ENCODE measurements at regions not wholly inside any gene's neighbourhood (a gene's known extent, or its start where the extent isn't known, plus 50 kb on each side); places are given as distances from the start of the nearest gene placed in this dataset.

GRCh38 chr6:139623372-139623771 is 248.9 kb upstream of the CITED2 start:
- TF ChIP-seq, protein P1, sequence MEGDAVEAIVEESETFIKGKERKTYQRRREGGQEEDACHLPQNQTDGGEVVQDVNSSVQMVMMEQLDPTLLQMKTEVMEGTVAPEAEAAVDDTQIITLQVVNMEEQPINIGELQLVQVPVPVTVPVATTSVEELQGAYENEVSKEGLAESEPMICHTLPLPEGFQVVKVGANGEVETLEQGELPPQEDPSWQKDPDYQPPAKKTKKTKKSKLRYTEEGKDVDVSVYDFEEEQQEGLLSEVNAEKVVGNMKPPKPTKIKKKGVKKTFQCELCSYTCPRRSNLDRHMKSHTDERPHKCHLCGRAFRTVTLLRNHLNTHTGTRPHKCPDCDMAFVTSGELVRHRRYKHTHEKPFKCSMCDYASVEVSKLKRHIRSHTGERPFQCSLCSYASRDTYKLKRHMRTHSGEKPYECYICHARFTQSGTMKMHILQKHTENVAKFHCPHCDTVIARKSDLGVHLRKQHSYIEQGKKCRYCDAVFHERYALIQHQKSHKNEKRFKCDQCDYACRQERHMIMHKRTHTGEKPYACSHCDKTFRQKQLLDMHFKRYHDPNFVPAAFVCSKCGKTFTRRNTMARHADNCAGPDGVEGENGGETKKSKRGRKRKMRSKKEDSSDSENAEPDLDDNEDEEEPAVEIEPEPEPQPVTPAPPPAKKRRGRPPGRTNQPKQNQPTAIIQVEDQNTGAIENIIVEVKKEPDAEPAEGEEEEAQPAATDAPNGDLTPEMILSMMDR (IDR thresholded peaks at IDR 0.05; ENCODE audit: insufficient read depth, low read length, poor library complexity, severe bottlenecking), result no peak
- TF ChIP-seq EZH2phosphoT487 (conservative IDR thresholded peaks at IDR 0.05; ENCODE audit: low read length), result no peak
